Epithelial cell of esophagus (primary cell): ENCODE measurements at regions not wholly inside any gene's neighbourhood (a gene's known extent, or its start where the extent isn't known, plus 50 kb on each side); places are given as distances from the start of the nearest gene placed in this dataset.
"Not testable (repeated sequence)": the region's sequence is repeated elsewhere in the genome, so short reads cannot be mapped to it uniquely, and the experiment has no call there.

Experiments used
- DNase-seq: peaks from one replicate; pipeline ENCODE4 v3.0.0; 2010; ENCODE audit warnings: low read depth
- H3K4me3 ChIP-seq: 2 replicates; pipeline ENCODE4 v1.5.1; 2011; ENCODE audit warnings: mild to moderate bottlenecking, low read length, control low read depth
- TF ChIP-seq, protein P1 (sequence below): IDR thresholded peaks from 2 replicates; pipeline ENCODE4 v1.5.1; 2011; ENCODE audit warnings: low read depth, mild to moderate bottlenecking, low read length, control low read depth, inconsistent platforms; ENCODE audit not compliant: insufficient read depth; ENCODE audit errors: missing control alignments

GRCh38 chr9:30628915-30629567 lies 1755.4 kb upstream of the ACO1 start:
- TF ChIP-seq, protein P1, sequence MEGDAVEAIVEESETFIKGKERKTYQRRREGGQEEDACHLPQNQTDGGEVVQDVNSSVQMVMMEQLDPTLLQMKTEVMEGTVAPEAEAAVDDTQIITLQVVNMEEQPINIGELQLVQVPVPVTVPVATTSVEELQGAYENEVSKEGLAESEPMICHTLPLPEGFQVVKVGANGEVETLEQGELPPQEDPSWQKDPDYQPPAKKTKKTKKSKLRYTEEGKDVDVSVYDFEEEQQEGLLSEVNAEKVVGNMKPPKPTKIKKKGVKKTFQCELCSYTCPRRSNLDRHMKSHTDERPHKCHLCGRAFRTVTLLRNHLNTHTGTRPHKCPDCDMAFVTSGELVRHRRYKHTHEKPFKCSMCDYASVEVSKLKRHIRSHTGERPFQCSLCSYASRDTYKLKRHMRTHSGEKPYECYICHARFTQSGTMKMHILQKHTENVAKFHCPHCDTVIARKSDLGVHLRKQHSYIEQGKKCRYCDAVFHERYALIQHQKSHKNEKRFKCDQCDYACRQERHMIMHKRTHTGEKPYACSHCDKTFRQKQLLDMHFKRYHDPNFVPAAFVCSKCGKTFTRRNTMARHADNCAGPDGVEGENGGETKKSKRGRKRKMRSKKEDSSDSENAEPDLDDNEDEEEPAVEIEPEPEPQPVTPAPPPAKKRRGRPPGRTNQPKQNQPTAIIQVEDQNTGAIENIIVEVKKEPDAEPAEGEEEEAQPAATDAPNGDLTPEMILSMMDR, result no peak
- H3K4me3 ChIP-seq, result no peak overlapping the region
- no peak for DNase-seq

DNA sequence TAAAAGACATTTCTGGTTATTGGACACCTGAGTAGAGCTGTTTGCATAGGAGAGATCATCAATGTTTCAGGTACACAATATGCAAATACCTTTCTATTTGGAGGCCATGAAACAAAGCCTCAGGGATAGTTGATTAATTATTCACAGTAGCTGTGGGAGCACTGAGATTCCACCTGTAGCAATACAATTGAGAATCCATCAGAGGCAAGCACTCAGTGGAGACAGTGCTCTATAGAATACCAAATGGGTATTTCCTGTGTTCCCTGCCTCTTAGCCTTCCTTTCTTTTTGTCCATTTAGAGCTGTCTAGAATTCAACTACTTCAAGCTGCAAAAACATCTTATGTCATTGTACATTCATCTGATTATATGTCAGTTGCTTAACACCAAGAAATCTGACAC lies 1754.0 kb upstream of the ACO1 start:
- TF ChIP-seq, protein P1, result no peak
- H3K4me3 ChIP-seq, result no peak overlapping the region
- DNase-seq, result no peak

- H3K4me3 ChIP-seq, DNase-seq: not testable (repeated sequence)
Measured at GRCh38 chr9:30646639-30647038, 1737.8 kb upstream of the ACO1 start.

DNA sequence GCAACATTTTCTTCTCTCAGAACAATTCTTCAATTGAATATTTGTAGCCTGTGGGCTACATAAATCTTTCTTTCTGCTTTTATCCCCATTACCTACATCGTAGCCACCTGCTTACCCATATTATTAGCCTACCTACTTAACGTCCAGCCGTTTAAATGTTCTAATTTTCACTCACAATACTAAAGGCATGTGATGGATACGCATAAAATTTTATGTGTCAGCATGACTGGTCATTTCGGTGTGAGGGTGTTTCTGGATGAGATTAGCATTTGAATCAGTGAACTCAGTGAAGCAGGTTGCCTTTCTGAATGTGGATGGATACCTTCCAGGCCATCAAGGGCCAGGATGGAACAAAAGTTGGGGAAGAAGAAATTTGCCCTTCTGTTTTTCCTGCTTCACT lies 1722.5 kb upstream of the ACO1 start:
- DNase-seq, result no peak
- H3K4me3 ChIP-seq, result no peak overlapping the region
- TF ChIP-seq, protein P1, result no peak

- DNase-seq, result peak; percentile 19
- H3K4me3 ChIP-seq, result no peak overlapping the region
- TF ChIP-seq, protein P1, result no peak
Measured at GRCh38 chr9:30670805-30671562, 1713.5 kb upstream of the ACO1 start.

GRCh38 chr9:30673132-30673531 lies 1711.3 kb upstream of the ACO1 start:
- peak; percentile 70 for DNase-seq
- TF ChIP-seq, protein P1, result no peak
- H3K4me3 ChIP-seq, result no peak overlapping the region

GRCh38 chr9:30676651-30677050 lies 1707.8 kb upstream of the ACO1 start:
- TF ChIP-seq, protein P1, result no peak
- DNase-seq, result no peak
- H3K4me3 ChIP-seq, result no peak overlapping the region
